A549 (cell line): ENCODE measurements at regions not wholly inside any gene's neighbourhood (a gene's known extent, or its start where the extent isn't known, plus 50 kb on each side); places are given as distances from the start of the nearest gene placed in this dataset.

Experiments used
- ATAC-seq, 2 experiments: fragments of 200-7000 bp in 1 of 2; fragments of >200 bp in 1 of 2; cut with Nextera tagmentation in 1 of 2; cut with Tn5 transposase in 1 of 2; 3 replicates each; pipeline versions ENCODE4 v1.8.0 to v1.9.1; 2018 to 2020; ENCODE audit warnings: mild to moderate bottlenecking in 1 of 2, moderate library complexity in 1 of 2
- CTCF ChIA-PET: fragments of 300-600 bp; sonication (Branson Sonifier 250); formaldehyde crosslinking; extraction: SDS; loops from one replicate; lab custom pipeline; 2021; ENCODE audit warnings: antibody characterized with exemption, inconsistent platforms; lab: Yijun Ruan, JAX
- POLR2A ChIA-PET: fragments of 350-600 bp; formaldehyde crosslinking; extraction: SDS; loops from one replicate; lab custom pipeline; 2021; ENCODE audit warnings: antibody characterized with exemption, inconsistent platforms; lab: Yijun Ruan, JAX
- DNase-seq, 2 experiments: peaks; one replicate each; pipeline versions ENCODE4 v3.0.0 to v3.0.0-alpha.2; 2011 to 2016; ENCODE audit warnings: low read depth in 1 of 2, low spot score in 1 of 2
- FAIRE-seq: peaks from 2 replicates; lab custom pipeline; 2011; peaks lifted over from hg19 to GRCh38; lab: Jason Lieb, UNC
- H3K27ac ChIP-seq, 2 experiments: fragments of >200 bp; sonication (Bioruptor Twin); formaldehyde crosslinking; 3 replicates each; pipeline ENCODE4 v1.5.1; 2016 to 2017
- H3K4me1 ChIP-seq: fragments of >200 bp; sonication (Bioruptor Twin); formaldehyde crosslinking; 3 replicates; pipeline ENCODE4 v1.6.1; 2016
- H3K4me2 ChIP-seq: fragments of >200 bp; sonication (Bioruptor Twin); formaldehyde crosslinking; 3 replicates; pipeline ENCODE4 v1.6.1; 2016
- H3K4me3 ChIP-seq: fragments of >200 bp; sonication (Bioruptor Twin); formaldehyde crosslinking; 3 replicates; pipeline ENCODE4 v1.5.1; 2016
- H3K9me3 ChIP-seq: fragments of >200 bp; sonication (Bioruptor Twin); formaldehyde crosslinking; 3 replicates; pipeline ENCODE4 v1.6.1; 2016
- CBX2 ChIP-seq: fragments of 200-600 bp; sonication (generic); IDR thresholded peaks from 2 replicates; pipeline ENCODE4 v1.6.1; 2016; ENCODE audit warnings: low read depth, mild to moderate bottlenecking, borderline replicate concordance
- CHD2 ChIP-seq: fragments of 150-350 bp; IDR thresholded peaks from 2 replicates; pipeline ENCODE4 v1.6.1; 2014; ENCODE audit warnings: low read length; ENCODE audit not compliant: partially characterized antibody
- EHMT2 ChIP-seq: fragments of 200-600 bp; sonication (generic); IDR thresholded peaks from 2 replicates; pipeline ENCODE4 v1.6.1; 2016; ENCODE audit warnings: antibody characterized with exemption, low read depth, mild to moderate bottlenecking, moderate library complexity
- FOSB ChIP-seq: fragments of 250-450 bp; sonication (Bioruptor Pico); IDR thresholded peaks from 2 replicates; pipeline ENCODE4 v1.5.0; 2020; ENCODE audit warnings: mild to moderate bottlenecking, moderate library complexity
- FOSL2 ChIP-seq, 2 experiments: fragments of 450-650 bp in 1 of 2; fragments of >200 bp in 1 of 2; sonication (Bioruptor Twin) in 1 of 2; formaldehyde crosslinking; IDR thresholded peaks; 2 replicates each; pipeline versions ENCODE4 v1.5.0 to v1.6.1; 2016 to 2020; ENCODE audit warnings: mild to moderate bottlenecking in 1 of 2, moderate library complexity in 1 of 2
- FOXS1 ChIP-seq: fragments of 250-450 bp; sonication (Bioruptor Pico); IDR thresholded peaks from 2 replicates; pipeline ENCODE4 v1.5.0; 2020; ENCODE audit warnings: mild to moderate bottlenecking, moderate library complexity
- HOXA7 ChIP-seq: fragments of 250-450 bp; sonication (Bioruptor Pico); IDR thresholded peaks from 2 replicates; pipeline ENCODE4 v1.5.0; 2020; ENCODE audit warnings: mild to moderate bottlenecking, moderate library complexity
- JUNB ChIP-seq: fragments of >200 bp; sonication (Bioruptor Twin); formaldehyde crosslinking; IDR thresholded peaks from 2 replicates; pipeline ENCODE4 v1.6.1; 2016
- KDM5A ChIP-seq: fragments of 200-600 bp; sonication (generic); IDR thresholded peaks from 2 replicates; pipeline ENCODE4 v1.6.1; 2016; ENCODE audit warnings: antibody characterized with exemption, mild to moderate bottlenecking
- MAFK ChIP-seq: fragments of 450-650 bp; IDR thresholded peaks from 2 replicates; pipeline ENCODE4 v1.6.1; 2014; ENCODE audit not compliant: partially characterized antibody
- MYC ChIP-seq: IDR thresholded peaks from 2 replicates; pipeline ENCODE4 v1.6.1; 2012; ENCODE audit warnings: mild to moderate bottlenecking, inconsistent platforms, low read length, improper control_type of control experiment, borderline replicate concordance
- NFE2L2 ChIP-seq: fragments of 150-350 bp; conservative IDR thresholded peaks from 2 replicates; pipeline ENCODE4 v1.6.1; 2014; ENCODE audit warnings: low read length
- NR3C1 ChIP-seq: fragments of >200 bp; sonication (Bioruptor Twin); formaldehyde crosslinking; IDR thresholded peaks from 3 replicates; pipeline ENCODE4 v1.6.1; 2017
- POLR2A ChIP-seq: IDR thresholded peaks from 2 replicates; pipeline ENCODE4 v1.6.1; 2012; ENCODE audit warnings: mild to moderate bottlenecking, low read length
- POLR2AphosphoS2 ChIP-seq: conservative IDR thresholded peaks from 2 replicates; pipeline ENCODE4 v1.6.1; 2012; ENCODE audit warnings: low read length, improper control_type of control experiment, inconsistent platforms
- RCOR1 ChIP-seq: fragments of 150-350 bp; IDR thresholded peaks from 2 replicates; pipeline ENCODE4 v1.6.1; 2014; ENCODE audit warnings: antibody characterized with exemption, low read length, low read depth
- RFX5 ChIP-seq: fragments of 450-650 bp; IDR thresholded peaks from 2 replicates; pipeline ENCODE4 v1.7.1; 2014; ENCODE audit warnings: antibody characterized with exemption, mild to moderate bottlenecking, moderate library complexity
- ZC3H11A ChIP-seq: fragments of 450-650 bp; IDR thresholded peaks from 2 replicates; pipeline ENCODE4 v1.6.1; 2014; ENCODE audit warnings: antibody characterized with exemption, mild to moderate bottlenecking
- ZFP36 ChIP-seq: fragments of 450-650 bp; IDR thresholded peaks from 2 replicates; pipeline ENCODE4 v1.6.1; 2014; ENCODE audit warnings: borderline replicate concordance; ENCODE audit not compliant: partially characterized antibody
- ZNF302 ChIP-seq: fragments of 250-450 bp; sonication (Bioruptor Pico); IDR thresholded peaks from 2 replicates; pipeline ENCODE4 v1.9.0; 2021; ENCODE audit warnings: inconsistent platforms, mild to moderate bottlenecking, moderate library complexity
- WGBS: methylation state at CpG from one replicate; pipeline ENCODE4 v1.1.6; 2017; ENCODE audit errors: missing lambda C conversion rate; 5-methylcytosine and 5-hydroxymethylcytosine counted together
- TF ChIP-seq, protein P1 (sequence below): fragments of 200-600 bp; sonication (generic); IDR thresholded peaks from 2 replicates; pipeline ENCODE4 v1.6.1; 2016; ENCODE audit warnings: antibody characterized with exemption, mild to moderate bottlenecking, moderate library complexity
- TF ChIP-seq, protein P2 (sequence below): IDR thresholded peaks from 2 replicates; pipeline ENCODE4 v1.6.1; 2012; ENCODE audit warnings: low read depth, borderline replicate concordance
- TF ChIP-seq, protein P3 (sequence below): fragments of 250-450 bp; sonication (Bioruptor Pico); IDR thresholded peaks from 2 replicates; pipeline ENCODE4 v1.5.0; 2020; ENCODE audit warnings: low read depth, mild to moderate bottlenecking, moderate library complexity

DNA sequence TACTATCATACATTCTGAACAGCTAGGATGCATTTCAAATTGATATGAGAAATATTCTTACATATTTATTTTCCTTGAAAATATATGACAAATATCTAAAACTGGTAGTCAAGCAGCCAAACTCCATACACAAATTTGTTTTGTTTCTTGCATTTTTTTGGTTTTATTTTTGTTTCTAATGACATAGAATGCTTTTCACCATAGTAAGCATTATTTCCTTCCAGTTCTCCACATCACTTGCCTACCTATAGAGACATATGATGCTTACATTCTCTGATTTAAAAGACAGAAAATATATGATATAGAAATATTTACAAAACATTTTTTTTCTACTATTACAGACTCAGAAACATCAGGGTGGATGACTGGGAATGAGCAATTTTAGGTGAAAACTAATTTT is 726.4 kb upstream of the ADGRL4 start:
- POLR2A ChIA-PET = no interaction called here
- ATAC-seq = no peak
- DNase-seq = no peak
- no peak overlapping the region for H3K27ac ChIP-seq
- no peaks in the 10 kb centered on the region for H3K9me3 ChIP-seq
- H3K4me2 ChIP-seq = no peak overlapping the region
- TF ChIP-seq, protein P1, sequence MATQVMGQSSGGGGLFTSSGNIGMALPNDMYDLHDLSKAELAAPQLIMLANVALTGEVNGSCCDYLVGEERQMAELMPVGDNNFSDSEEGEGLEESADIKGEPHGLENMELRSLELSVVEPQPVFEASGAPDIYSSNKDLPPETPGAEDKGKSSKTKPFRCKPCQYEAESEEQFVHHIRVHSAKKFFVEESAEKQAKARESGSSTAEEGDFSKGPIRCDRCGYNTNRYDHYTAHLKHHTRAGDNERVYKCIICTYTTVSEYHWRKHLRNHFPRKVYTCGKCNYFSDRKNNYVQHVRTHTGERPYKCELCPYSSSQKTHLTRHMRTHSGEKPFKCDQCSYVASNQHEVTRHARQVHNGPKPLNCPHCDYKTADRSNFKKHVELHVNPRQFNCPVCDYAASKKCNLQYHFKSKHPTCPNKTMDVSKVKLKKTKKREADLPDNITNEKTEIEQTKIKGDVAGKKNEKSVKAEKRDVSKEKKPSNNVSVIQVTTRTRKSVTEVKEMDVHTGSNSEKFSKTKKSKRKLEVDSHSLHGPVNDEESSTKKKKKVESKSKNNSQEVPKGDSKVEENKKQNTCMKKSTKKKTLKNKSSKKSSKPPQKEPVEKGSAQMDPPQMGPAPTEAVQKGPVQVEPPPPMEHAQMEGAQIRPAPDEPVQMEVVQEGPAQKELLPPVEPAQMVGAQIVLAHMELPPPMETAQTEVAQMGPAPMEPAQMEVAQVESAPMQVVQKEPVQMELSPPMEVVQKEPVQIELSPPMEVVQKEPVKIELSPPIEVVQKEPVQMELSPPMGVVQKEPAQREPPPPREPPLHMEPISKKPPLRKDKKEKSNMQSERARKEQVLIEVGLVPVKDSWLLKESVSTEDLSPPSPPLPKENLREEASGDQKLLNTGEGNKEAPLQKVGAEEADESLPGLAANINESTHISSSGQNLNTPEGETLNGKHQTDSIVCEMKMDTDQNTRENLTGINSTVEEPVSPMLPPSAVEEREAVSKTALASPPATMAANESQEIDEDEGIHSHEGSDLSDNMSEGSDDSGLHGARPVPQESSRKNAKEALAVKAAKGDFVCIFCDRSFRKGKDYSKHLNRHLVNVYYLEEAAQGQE = no peak
- TF ChIP-seq JUNB = no peak
- no peak for TF ChIP-seq RCOR1
- peak; percentile 17 for TF ChIP-seq MAFK
- TF ChIP-seq HOXA7 (CRISPR knock-in tag) = no peak
- FAIRE-seq = no peak
- CTCF ChIA-PET = no interaction called here
- no peaks in the 10 kb centered on the region for H3K4me1 ChIP-seq
- no peak overlapping the region for H3K4me3 ChIP-seq

DNA sequence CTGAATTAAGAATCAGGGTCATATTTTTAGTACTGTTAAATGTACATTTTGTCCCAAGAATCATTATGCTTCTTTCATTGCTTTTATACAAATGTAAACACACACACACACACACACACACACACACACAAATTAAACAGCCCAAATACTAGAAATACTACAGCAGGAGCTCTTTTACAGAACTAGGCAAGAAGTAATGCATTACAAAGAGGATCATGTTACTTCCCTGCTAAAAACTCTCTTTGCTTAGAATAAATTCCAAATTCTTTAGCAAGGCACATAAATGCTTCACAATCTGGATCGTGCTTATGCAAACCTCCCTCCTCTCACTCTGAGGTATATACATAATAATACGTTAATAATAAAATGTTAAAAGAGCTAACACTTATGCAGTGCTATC is 720.4 kb upstream of the ADGRL4 start:
- TF ChIP-seq NFE2L2 (no peak), CBX2 (no peak), POLR2A (no peak), ZC3H11A (no peak), KDM5A (no peak), CHD2 (no peak), RFX5 (no peak), NR3C1 (no peak)
- TF ChIP-seq, protein P2, sequence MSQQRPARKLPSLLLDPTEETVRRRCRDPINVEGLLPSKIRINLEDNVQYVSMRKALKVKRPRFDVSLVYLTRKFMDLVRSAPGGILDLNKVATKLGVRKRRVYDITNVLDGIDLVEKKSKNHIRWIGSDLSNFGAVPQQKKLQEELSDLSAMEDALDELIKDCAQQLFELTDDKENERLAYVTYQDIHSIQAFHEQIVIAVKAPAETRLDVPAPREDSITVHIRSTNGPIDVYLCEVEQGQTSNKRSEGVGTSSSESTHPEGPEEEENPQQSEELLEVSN = no peak
- ChIA-PET POLR2A (no interaction called here), CTCF (no interaction called here)
- H3K9me3 ChIP-seq = no peaks in the 10 kb centered on the region
- FAIRE-seq = no peak
- no peaks in the 10 kb centered on the region for H3K4me1 ChIP-seq
- 11% methylated on average over 2 of the region's 2 CpGs for WGBS
- no peak for ATAC-seq
- no peak for DNase-seq
- H3K27ac ChIP-seq = no peak overlapping the region
- no peak overlapping the region for H3K4me2 ChIP-seq
- no peak overlapping the region for H3K4me3 ChIP-seq

DNA sequence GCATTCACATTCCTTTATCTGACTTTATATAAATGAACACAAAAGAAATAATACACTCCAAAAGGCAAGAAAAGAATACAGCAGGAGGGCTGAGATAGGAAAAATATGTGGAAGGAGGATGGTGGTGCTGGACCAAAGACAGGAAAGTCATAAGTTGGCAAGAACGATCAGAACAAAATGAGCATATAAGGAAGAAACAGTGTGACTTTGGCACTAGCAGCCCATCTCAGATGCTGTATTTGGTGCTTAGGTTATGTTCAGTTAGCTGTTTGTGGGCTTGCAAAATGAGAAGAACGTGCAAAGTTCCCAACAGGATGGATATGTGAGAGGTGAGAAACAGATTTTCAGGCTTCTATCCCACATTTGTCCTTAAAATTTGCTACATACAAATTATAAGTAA is 719.8 kb upstream of the ADGRL4 start:
- Histone ChIP-seq H3K4me1 (no peaks in the 10 kb centered on the region), H3K4me3 (no peak overlapping the region), H3K9me3 (no peaks in the 10 kb centered on the region), H3K27ac (no peak overlapping the region), H3K4me2 (no peak overlapping the region)
- TF ChIP-seq FOXS1 (CRISPR knock-in tag) = no peak
- no peak for TF ChIP-seq ZC3H11A
- TF ChIP-seq, protein P3, sequence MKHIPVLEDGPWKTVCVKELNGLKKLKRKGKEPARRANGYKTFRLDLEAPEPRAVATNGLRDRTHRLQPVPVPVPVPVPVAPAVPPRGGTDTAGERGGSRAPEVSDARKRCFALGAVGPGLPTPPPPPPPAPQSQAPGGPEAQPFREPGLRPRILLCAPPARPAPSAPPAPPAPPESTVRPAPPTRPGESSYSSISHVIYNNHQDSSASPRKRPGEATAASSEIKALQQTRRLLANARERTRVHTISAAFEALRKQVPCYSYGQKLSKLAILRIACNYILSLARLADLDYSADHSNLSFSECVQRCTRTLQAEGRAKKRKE = no peak
- TF ChIP-seq FOSB (CRISPR knock-in tag) = no peak
- no peak for TF ChIP-seq JUNB
- TF ChIP-seq KDM5A = no peak
- TF ChIP-seq EHMT2 = no peak
- TF ChIP-seq ZFP36 = no peak
- no peak for TF ChIP-seq POLR2AphosphoS2
- no peak for TF ChIP-seq FOSL2 (IDR thresholded peaks at IDR 0.05)
- no peak for TF ChIP-seq FOSL2 (CRISPR knock-in tag; IDR thresholded peaks at IDR 0.05)
- no peak for TF ChIP-seq MYC
- TF ChIP-seq ZNF302 (CRISPR knock-in tag) = no peak
- no peak for DNase-seq
- ATAC-seq = no peak
- 5% methylated on average over 2 of the region's 2 CpGs for WGBS
- ChIA-PET CTCF (no interaction called here), POLR2A (no interaction called here)
- no peak for FAIRE-seq
